PC-3 (cell line): ENCODE measurements at regions not wholly inside any gene's neighbourhood (a gene's known extent, or its start where the extent isn't known, plus 50 kb on each side); places are given as distances from the start of the nearest gene placed in this dataset.

ENCODE experiments used
- ATAC-seq: fragments of 200-7000 bp; cut with Tn5 transposase; 2 replicates; pipeline ENCODE4 v1.9.1; 2020; ENCODE audit warnings: mild to moderate bottlenecking, moderate library complexity
- BruUV-seq: library from RNA; stranded (reverse); fragments of 400-500 nt; replicated peaks from 2 replicates; lab custom pipeline; 2021; lab: Mats Ljungman, UMichigan
- CTCF ChIA-PET: fragments of 300-600 bp; sonication (Branson Sonifier 250); formaldehyde crosslinking; loops from one replicate; lab custom pipeline; 2022; ENCODE audit warnings: antibody characterized with exemption; lab: Charles Lee
- POLR2A ChIA-PET: fragments of 300-600 bp; sonication (Branson Sonifier 250); formaldehyde crosslinking; loops from one replicate; lab custom pipeline; 2022; ENCODE audit warnings: antibody characterized with exemption; ENCODE audit not compliant: unreplicated experiment; lab: Charles Lee
- DNase-seq: peaks from one replicate; pipeline ENCODE4 v3.0.0-alpha.2; 2015
- H2AFZ ChIP-seq: fragments of 300-600 bp; sonication (generic); 2 replicates; pipeline ENCODE4 v1.6.0; 2016; ENCODE audit warnings: antibody characterized with exemption, low read length
- H3F3A ChIP-seq: fragments of 300-600 bp; sonication (generic); one replicate; pipeline ENCODE4 v1.6.0; 2017; ENCODE audit warnings: antibody characterized with exemption, low read length, control low read depth, mild to moderate bottlenecking; ENCODE audit not compliant: unreplicated experiment
- H3K27ac ChIP-seq: fragments of 300-600 bp; sonication (generic); 2 replicates; pipeline ENCODE4 v1.5.1; 2016; ENCODE audit warnings: mild to moderate bottlenecking, low read length
- H3K27me3 ChIP-seq: fragments of 300-600 bp; sonication (generic); 2 replicates; pipeline ENCODE4 v1.6.1; 2016; ENCODE audit warnings: low read length, mixed read lengths
- H3K36me3 ChIP-seq: fragments of 300-600 bp; sonication (generic); 2 replicates; pipeline ENCODE4 v1.6.1; 2016; ENCODE audit warnings: low read depth, mixed run types, low read length, mixed read lengths
- H3K4me1 ChIP-seq: fragments of 300-600 bp; sonication (generic); 2 replicates; pipeline ENCODE4 v1.5.1; 2016; ENCODE audit warnings: low read length; ENCODE audit not compliant: insufficient read depth
- H3K4me2 ChIP-seq: fragments of 300-600 bp; sonication (generic); 2 replicates; pipeline ENCODE4 v1.6.0; 2016; ENCODE audit warnings: low read length
- H3K4me3 ChIP-seq: fragments of 300-600 bp; sonication (generic); 2 replicates; pipeline ENCODE4 v1.5.1; 2016; ENCODE audit warnings: mild to moderate bottlenecking, low read length, mixed read lengths
- H3K79me2 ChIP-seq: fragments of 300-600 bp; sonication (generic); 2 replicates; pipeline ENCODE4 v1.6.1; 2017; ENCODE audit warnings: low read length, mixed read lengths
- H3K9ac ChIP-seq: fragments of 300-600 bp; sonication (generic); 2 replicates; pipeline ENCODE4 v1.6.0; 2016; ENCODE audit warnings: mild to moderate bottlenecking, low read length
- H3K9me2 ChIP-seq: fragments of 300-600 bp; sonication (generic); replicated peaks from 2 replicates; pipeline ENCODE4 v1.6.1; 2016; ENCODE audit warnings: mixed run types, low read length, mixed read lengths
- H3K9me3 ChIP-seq: fragments of 300-600 bp; sonication (generic); 2 replicates; pipeline ENCODE4 v1.6.1; 2016; ENCODE audit warnings: low read length, mixed read lengths
- H4K20me1 ChIP-seq: fragments of 300-600 bp; sonication (generic); 2 replicates; pipeline ENCODE4 v1.6.1; 2016; ENCODE audit warnings: low read length, mixed read lengths
- CTCF ChIP-seq: fragments of 300-600 bp; sonication (generic); conservative IDR thresholded peaks from 2 replicates; pipeline ENCODE4 v1.5.1; 2017; ENCODE audit warnings: antibody characterized with exemption, low read depth, mild to moderate bottlenecking, low read length
- EZH2 ChIP-seq: fragments of 300-600 bp; sonication (generic); IDR thresholded peaks from one replicate; pipeline ENCODE4 v1.6.1; 2017; ENCODE audit warnings: antibody characterized with exemption, mild to moderate bottlenecking, low read length; ENCODE audit not compliant: unreplicated experiment
- EZH2phosphoT487 ChIP-seq: fragments of 300-600 bp; sonication (generic); IDR thresholded peaks from 2 replicates; pipeline ENCODE4 v1.6.1; 2018; ENCODE audit warnings: mild to moderate bottlenecking, antibody characterized with exemption, low read length, borderline replicate concordance
- intact Hi-C: fragments of 100-400 bp; cut with micrococcal nuclease; formaldehyde crosslinking; loops from 2 replicates; pipeline ENCODE4 v1.9.0; 2023

GRCh38 chr5:171537070-171537849, 117.8 kb downstream of the FGF18 start:
- Histone ChIP-seq H3F3A (no peaks in the 10 kb centered on the region), H3K36me3 (no peaks in the 10 kb centered on the region), H3K9me2 (no peaks in the 10 kb centered on the region), H3K9me3 (no peaks in the 10 kb centered on the region), H3K27ac (no peak overlapping the region), H3K4me2 (no peak overlapping the region), H3K27me3 (peaks cover 28% of the 10 kb centered on the region; the same call in 1 of the 2 replicates), H4K20me1 (no peaks in the 10 kb centered on the region), H3K4me3 (no peak overlapping the region), H3K79me2 (no peaks in the 10 kb centered on the region), H3K9ac (no peak overlapping the region), H3K4me1 (peaks cover 9% of the 10 kb centered on the region; the same call in 1 of the 2 replicates), H2AFZ (no peak overlapping the region)
- POLR2A ChIA-PET = no interaction called here
- no peak for TF ChIP-seq EZH2phosphoT487
- no peak for TF ChIP-seq EZH2
- no peak for TF ChIP-seq CTCF
- intact Hi-C loops = no loop called here
- DNase-seq (no peak), ATAC-seq (no peak)
- BruUV-seq = no TSS peak
- CTCF ChIA-PET = no interaction called here

DNA sequence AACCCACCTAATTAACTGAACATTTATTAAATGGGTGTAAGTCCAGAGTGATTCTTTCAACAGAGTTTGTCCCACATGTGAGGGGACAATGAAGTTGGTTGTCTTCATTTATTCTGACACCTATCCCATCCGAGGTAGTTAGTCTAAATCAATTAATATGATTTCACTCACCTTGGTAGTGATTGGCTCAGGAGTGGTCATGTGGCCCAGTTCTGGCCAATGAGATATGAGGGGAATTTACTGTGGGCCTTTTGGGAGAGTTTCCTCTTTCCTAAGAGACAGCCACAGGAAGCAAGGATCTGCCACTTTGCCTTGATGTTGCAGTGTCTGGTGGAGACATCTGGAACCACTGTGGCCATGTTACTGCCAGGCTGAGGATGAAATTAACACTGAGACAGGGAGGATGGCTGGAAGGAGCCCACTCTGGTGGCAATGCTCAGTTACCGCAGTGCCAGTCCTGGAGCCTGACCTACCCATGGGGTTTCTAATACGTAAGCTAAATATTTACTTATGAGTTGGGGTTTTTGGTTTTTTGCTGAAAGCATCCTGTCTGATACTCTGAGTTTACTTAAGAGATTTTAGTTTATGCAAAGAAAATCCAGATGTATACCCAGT, 118.6 kb downstream of the FGF18 start:
- no TSS peak for BruUV-seq
- Histone ChIP-seq H3K27ac (no peak overlapping the region), H3K79me2 (no peaks in the 10 kb centered on the region), H3K4me3 (no peak overlapping the region), H2AFZ (no peak overlapping the region), H3K36me3 (no peaks in the 10 kb centered on the region), H3K27me3 (peaks cover 28% of the 10 kb centered on the region; the same call in 1 of the 2 replicates), H3F3A (no peaks in the 10 kb centered on the region), H3K9me3 (no peaks in the 10 kb centered on the region), H3K9me2 (no peaks in the 10 kb centered on the region), H3K4me2 (no peak overlapping the region), H3K4me1 (peaks cover 9% of the 10 kb centered on the region; the same call in 1 of the 2 replicates), H3K9ac (no peak overlapping the region), H4K20me1 (no peaks in the 10 kb centered on the region)
- CTCF ChIA-PET = no interaction called here
- ATAC-seq (no peak), DNase-seq (no peak)
- POLR2A ChIA-PET = no interaction called here
- TF ChIP-seq EZH2phosphoT487 = no peak
- no peak for TF ChIP-seq EZH2
- no peak for TF ChIP-seq CTCF
- intact Hi-C loops = no loop called here

GRCh38 chr5:171538681-171539080, 119.2 kb downstream of the FGF18 start:
- intact Hi-C loops = no loop called here
- ChIA-PET POLR2A (no interaction called here), CTCF (no interaction called here)
- H3F3A ChIP-seq = no peaks in the 10 kb centered on the region
- H3K4me2 ChIP-seq = no peak overlapping the region
- BruUV-seq = no TSS peak
- ATAC-seq (no peak), DNase-seq (no peak)
- no peaks in the 10 kb centered on the region for H4K20me1 ChIP-seq
- H3K36me3 ChIP-seq = no peaks in the 10 kb centered on the region
- H3K27me3 ChIP-seq = peaks cover 28% of the 10 kb centered on the region; the same call in 1 of the 2 replicates
- TF ChIP-seq EZH2 = no peak
- H3K79me2 ChIP-seq = no peaks in the 10 kb centered on the region
- H3K4me1 ChIP-seq = peaks cover 7% of the 10 kb centered on the region; the same call in 1 of the 2 replicates
- no peak overlapping the region for H2AFZ ChIP-seq
- H3K4me3 ChIP-seq = no peak overlapping the region
- no peaks in the 10 kb centered on the region for H3K9me3 ChIP-seq
- H3K9me2 ChIP-seq = no peaks in the 10 kb centered on the region
- no peak overlapping the region for H3K9ac ChIP-seq
- no peak overlapping the region for H3K27ac ChIP-seq
